Myocyte (in vitro differentiated cells): ENCODE measurements at regions not wholly inside any gene's neighbourhood (a gene's known extent, or its start where the extent isn't known, plus 50 kb on each side); places are given as distances from the start of the nearest gene placed in this dataset.
"Not testable (repeated sequence)": the region's sequence is repeated elsewhere in the genome, so short reads cannot be mapped to it uniquely, and the experiment has no call there.

ENCODE experiments used
- DNase-seq: peaks from one replicate; pipeline ENCODE4 v3.0.0-alpha.2; 2012; ENCODE audit warnings: low read depth

- DNase-seq = no peak
Measured at GRCh38 chr22:48779661-48780596, 1047.7 kb downstream of the BRD1 start.

DNA sequence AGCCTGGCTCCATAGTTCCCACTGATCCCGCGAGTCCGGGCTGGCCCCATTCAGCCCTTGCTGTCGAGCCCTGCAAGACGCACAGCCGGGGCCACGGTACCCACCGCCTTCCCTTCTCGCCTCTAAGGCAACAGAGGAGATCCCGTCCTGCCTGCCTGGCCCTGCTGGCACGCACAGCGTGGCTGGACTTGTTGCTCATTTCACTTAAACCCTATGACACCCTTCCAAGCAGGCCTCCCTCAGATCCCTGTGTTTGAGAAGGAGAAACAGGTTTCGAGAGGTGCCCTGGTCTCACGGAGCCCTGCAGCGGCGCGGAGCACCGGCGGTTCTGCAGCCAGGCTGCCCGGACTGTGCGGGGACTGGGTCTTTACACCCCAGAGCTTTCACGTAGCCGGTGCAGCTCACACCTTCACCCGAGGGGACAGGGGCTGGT is 1048.4 kb downstream of the BRD1 start:
- no peak for DNase-seq

DNA sequence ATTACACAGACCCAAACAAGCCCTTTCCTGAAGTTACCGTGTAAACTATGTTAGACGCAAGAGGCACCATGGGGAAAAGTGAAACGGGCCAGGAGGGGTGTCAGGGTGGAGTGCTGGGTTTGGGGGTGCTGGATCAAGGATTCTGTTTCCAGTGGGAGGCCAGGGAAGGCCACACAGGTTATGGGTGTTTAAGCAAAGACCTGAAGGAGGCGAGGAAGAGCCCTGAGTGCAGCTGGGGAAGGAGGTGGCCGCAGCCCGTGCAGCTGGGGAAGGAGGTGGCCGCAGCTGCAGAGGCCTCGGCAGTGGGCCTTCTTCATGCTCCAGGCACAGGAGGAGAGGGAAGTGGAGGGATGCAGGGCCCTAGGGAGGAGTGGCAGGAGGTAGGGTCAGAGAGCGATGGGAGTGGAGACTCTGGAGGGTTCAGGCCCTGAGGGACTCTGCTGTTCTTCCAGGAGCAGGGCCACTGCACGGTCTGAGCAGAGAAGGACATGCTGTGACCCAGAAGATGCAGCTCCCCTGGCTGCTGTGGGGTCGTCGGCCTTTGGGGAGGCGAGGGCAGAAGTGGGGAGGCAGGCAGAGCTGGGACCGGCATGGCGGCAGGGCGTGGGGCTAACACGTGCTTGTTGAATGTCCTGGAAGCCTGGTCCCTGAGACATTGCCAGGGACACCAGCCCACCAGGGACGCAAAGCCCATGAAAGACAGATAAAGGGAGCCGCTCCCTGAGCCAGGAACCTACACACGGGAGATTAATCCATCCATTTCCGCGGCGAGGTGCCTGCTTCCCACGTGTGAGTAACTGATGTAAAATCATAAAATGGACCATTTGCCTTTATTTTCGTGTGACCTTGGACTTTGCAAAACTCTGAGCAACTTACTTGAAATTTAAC is 1049.1 kb downstream of the BRD1 start:
- no peak for DNase-seq

- no peak for DNase-seq
Measured at GRCh38 chr22:48772286-48772907, 1055.3 kb downstream of the BRD1 start.

DNA sequence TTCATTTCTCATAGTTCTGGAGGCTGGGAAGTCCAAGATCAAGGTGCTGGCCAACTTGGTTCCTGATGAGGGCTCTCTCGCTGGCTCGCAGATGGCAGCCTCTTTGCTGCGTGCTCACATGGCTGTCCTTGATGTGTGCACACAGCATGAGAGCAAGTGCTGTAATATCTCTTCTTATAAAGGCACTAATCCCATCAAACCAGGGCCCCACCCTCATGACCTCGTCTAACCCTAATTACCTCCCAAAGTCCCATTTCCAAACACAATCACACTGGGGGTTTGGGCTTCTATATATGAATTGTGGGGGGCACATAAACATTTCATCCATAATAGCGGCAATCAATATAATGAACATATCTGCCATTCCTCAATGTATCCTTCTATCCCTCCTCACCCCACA is 1062.1 kb downstream of the BRD1 start:
- no peak for DNase-seq

GRCh38 chr22:48761546-48761945 is 1066.1 kb downstream of the BRD1 start:
- no peak for DNase-seq

DNA sequence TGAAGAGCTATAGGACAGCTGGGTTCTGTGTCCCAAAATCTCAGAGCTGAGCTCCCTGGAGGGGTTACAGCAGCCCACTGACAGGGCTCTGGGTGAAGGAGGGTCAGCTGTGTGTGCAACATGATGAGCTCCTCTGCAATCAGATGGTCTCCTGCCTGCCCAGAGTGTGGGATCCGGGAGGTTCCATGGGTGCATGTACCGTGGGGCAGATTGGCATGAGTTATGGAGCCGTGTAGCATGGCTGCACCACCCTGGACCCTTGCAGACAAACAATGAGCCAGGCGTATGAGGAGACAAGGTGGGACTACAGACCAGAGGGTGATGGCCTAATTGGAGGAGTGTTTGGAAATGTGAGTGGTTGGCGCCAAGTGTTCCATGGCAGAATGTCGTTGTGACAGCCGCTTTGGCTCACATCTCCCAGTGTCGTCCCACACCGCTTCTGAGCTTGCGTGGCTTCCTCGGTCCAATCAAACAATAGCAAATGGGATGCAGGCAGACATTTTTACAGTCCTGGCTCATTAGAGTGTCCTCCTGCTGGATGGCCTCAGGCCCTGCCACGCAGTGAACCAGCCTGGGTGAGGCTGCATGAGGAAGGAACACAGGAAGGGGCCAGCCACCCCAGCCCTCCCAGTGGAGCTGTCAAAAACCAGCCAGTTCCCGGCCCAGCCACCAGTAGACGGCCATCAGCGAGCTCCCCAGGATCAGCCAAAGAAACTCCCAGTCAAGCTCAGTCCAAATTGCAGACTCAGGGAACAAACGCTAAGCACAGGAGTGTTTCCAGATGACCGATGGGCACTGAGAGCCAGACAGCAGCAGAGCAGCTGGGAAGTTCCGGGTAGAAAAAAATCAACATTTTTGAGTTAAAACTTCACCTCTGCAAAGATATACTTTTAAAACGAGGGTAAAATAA is 1066.9 kb downstream of the BRD1 start:
- DNase-seq = no peak

DNA sequence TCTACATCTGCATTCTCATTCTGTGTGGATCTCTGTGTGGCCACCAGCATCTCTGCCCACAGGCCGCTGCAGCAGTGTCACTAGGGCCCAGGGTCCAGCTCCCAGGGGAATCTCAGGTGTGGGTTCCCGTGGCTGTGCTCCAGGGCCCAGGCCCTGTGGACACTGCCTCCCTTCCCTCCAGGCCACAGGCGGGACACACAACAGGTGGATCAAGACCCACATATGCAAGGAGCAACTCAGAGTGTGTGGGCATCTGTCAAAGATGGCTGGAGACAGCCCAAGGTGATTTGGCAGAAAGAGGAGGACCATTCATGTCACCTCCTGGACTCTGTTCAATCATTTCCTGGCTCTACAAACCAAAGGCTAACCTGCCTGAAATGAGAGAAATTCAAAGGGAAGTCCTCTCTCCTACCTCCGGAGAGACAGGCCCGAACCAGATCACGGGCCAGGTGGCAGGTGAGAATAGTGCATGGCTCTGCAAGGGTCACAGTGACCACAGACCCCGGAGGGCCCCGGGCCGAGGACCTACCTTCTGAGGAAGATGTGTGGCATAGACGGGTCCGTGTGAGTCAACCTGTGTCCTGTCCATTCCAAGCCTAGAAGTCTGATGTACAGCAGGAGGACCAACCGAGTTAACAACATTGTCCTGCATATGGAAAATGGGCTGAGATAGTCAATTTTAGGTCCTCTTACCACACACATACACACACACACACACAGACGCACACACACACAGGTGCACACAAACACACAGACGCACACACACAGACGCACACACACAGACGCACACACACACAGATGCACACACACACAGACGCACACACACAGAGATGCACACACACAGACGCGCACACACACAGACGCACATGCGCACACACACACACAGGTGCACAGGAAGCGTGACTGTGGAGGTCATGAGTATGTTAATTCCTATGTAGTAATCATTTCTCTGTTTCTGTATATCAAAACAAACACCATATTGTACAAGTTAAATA is 1068.5 kb downstream of the BRD1 start:
- DNase-seq = no peak

DNA sequence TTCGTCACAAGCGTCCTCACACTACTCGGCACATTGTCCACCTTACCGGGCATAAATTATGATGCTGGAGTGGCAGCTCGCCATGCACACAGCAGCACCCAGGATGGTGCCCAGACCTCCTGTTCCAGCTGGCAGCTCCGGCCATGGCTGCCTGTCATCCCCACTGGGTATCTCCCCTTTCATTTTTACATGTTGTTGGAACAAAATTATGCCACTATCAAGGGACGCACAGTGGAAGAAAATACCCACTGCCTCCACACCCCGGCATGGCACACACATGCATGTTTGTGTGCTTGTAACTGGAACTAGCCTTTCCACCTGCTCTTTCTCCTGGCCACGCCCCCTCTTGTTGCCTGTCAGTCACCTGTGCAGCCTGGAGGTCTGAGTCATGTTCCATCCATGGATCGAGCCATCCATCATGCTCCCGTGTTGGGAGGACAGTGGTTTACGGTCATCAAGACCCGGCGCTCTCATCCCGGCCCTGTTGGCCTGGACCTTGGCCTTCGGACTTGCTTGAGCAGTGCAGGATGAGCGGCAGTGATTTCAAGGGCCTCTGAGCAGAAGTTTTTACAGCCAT is 1069.6 kb downstream of the BRD1 start:
- no peak for DNase-seq

GRCh38 chr22:48757581-48757980 is 1070.1 kb downstream of the BRD1 start:
- no peak for DNase-seq

- not testable (repeated sequence) for DNase-seq
Measured at GRCh38 chr22:48757135-48757534, 1070.5 kb downstream of the BRD1 start.

DNA sequence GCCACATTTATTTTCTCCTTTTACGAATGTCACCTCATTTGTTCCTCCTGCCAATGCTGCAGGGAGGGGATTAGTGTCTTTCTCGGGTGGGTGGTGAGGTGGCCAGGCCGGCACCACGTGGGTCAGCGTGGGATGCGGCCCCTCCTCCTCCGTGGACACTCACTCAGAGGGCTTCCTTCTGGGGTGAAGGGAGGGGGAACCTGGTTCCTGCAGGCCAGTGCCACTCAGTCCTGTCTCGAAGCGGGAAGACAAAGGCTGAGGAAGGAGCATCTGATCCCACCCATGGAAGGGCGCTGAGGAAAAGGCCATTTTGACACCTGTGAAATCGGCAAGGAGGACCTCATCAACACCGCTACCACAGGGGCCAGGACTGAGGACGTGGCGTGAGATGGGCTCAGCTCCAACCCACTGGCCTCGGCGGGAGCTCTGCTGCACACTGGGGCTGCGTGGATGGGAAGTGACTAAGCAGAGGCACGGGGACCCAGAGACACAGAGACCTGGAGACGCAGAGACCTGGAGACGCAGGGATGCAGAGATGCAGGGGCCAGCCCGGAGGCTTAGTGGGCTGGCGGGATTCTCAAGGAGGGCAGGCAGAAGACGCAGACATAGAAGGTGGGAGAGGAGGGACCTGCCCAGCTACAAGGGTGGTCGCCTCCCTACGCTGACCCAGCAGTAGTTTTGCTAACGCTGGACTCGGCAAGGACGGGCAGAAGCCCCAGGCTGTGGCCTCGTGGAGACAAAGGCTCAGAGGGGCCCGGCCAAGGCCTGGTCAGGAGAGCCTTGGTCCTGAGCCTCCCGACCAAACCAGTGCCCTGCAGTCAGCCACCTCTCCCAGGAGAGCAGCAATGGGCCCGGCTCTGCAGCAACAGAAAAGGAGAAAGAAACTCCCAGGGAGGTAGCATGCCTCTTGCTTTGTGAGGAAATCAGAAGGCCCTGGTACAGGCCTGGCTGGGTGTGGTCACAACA is 1071.2 kb downstream of the BRD1 start:
- no peak for DNase-seq

- DNase-seq = no peak
Measured at GRCh38 chr22:48755059-48755949, 1072.4 kb downstream of the BRD1 start.

DNA sequence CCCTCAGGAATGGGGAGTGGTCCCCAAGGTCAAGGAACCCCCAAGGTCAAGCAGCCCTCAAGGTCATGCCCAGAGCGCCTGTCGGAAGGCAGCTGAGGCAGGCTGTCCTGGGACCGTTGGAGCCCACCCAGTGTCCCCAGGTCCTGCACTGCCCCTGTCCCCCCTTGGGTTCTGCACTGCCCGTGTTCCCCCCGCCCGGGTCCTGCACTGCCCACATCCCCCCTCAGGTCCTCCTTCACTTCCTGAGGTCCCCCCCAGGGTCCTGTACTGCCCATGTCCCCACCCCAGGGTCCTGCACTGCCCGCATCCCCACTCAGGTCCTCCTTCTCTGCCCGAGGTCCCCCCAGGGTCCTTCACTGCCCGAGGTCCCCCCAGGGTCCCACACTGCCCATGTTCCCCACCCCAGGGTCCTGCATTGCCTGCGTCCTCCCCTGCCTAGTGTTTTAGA is 1073.0 kb downstream of the BRD1 start:
- no peak for DNase-seq

DNA sequence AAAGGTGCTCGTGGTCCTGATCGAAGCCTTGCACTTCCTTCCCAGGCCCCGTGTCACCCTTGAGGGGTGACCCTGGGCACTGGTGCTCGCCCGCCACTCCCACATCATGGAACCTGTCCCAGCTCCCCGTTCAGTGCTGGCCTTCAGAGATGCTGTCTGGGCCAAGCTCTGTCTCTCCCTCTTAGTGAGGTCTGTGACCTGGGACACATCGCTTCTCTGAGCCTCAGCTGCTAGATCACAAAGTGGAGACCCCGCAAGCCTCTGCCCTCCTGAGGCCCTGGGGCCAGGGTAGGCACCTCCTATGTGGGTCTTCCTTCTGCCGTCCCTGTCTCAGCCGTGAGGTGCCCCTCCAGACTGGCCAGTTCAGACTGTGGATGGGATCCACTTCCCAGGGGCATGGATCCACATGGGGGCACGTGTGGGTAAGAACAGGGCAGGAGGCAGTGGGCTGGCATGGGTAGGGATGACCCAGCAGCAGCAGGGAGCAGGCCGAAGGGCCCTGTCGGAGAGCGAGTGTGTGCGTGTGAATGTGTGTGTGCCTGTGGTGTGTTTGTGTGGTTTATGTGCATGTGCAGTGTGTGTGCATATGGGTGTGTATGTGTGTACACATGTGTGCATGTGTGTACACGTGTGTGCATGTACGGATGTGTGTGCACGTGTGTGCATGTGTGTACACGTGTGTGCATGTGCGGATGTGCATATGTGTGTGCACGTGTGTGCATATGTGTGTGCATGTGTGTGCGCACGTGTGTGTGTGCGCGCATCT is 1073.7 kb downstream of the BRD1 start:
- no peak for DNase-seq

DNA sequence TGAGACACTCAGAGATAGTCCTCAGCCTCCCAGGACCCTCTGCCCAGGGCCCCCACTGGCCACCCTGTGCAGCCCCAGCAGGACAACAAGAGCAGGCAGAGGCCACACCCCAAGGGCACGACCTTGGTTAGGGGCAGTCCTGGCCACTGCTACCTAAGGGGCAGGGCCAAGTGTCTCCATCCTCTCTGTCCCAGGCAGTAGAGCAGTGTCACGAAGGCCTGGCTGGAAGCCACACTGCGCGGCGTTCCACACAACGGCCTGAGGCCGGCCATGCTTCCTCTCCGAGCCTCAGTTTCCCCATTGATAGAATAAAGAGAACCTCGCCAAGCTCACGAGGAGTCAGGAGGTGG is 1074.3 kb downstream of the BRD1 start:
- DNase-seq = no peak
